GM18868 (cell line): ENCODE measurements at regions not wholly inside any gene's neighbourhood (a gene's known extent, or its start where the extent isn't known, plus 50 kb on each side); places are given as distances from the start of the nearest gene placed in this dataset.
A peak's percentile ranks its signal among the peaks of the same experiment; 100 is the strongest.

Source experiments
- ATAC-seq: cut with Tn5 transposase; IDR thresholded peaks from one replicate; pipeline ENCODE4 v1.9.1; 2021; ENCODE audit warnings: mild to moderate bottlenecking, moderate library complexity; ENCODE audit not compliant: unreplicated experiment

DNA sequence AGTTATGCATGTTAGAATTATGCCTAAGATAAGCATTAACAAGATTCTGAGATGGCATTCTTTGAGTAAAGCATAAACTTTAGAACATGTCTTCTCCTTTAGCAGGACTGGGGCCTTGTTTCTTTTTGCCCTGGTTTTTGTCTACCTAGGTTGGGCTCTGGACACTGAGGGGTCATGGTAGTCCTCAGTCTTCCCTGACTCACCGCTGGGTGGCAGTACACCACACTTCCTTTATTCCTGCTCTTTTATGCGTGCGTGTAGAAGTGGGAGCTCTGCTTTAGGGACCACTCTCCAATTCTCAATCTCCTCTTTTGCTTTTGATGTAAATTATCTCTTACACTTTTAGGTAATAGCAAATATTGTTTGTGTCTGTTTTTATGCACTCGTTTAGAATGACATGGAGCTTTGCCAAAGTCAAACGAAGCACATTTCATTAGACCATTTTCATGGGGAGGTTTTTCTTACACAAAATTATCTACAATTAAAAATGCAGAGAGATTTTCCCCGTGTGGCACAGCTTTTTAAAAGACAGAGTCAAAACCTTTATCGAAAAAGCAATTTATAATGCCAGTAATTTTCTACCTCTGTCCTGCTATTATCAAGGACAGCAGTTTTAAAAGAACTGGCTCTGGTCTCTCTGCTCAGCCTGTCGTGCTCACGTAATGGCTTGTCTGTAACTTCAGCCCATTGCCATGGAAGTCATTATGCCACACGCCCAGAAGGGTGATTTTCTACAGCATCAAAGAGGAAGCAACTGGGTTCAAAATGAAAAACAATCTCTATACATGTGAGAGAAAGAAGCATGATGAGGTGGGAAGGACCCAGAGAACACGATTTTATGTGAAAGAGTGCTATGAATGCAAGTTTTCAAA, 413.9 kb downstream of the COG6 start:
- peak; percentile 49 for ATAC-seq

- ATAC-seq = no peak
These were observed 414.9 kb downstream of the COG6 start for GRCh38 chr13:40070357-40070756.

GRCh38 chr13:40072663-40073120, 417.2 kb downstream of the COG6 start:
- no peak for ATAC-seq

DNA sequence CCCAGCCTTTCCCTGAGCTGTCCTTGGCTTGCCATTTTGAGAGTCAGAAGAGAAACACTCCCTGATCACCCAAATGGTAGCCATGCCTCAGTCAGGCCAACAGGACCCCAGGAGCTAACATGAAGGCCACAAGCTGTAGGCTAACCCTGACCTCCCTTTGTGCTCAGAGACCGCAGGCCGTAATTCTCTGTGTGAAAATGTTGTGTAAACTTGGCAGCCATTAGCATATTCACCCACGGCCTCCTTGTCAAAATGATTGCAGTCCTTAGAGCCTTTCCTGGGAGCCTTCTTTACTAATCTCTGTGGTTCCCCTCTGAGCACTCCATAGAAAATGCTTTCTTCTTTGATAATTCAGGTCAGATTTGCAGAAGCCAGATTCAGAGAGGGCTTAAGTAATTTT, 418.9 kb downstream of the COG6 start:
- ATAC-seq = no peak

DNA sequence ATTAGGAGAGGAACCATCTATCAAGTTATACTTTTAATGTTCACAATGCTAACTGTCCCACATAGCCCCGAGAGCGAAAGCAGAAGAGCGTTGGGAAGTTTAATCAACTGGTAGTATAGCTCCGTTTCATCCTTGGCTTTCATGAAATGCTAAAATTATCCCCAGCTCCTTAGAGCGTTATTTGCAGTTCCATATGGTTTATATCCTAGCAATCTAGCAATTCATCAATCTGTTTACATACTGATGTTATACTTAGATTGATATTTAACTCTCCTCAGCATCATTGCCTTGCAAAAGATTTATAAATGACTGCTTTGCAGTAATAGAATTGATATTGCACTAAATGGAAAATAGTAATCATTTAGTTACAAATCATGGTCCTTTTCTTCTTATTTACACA, 419.8 kb downstream of the COG6 start:
- no peak for ATAC-seq

DNA sequence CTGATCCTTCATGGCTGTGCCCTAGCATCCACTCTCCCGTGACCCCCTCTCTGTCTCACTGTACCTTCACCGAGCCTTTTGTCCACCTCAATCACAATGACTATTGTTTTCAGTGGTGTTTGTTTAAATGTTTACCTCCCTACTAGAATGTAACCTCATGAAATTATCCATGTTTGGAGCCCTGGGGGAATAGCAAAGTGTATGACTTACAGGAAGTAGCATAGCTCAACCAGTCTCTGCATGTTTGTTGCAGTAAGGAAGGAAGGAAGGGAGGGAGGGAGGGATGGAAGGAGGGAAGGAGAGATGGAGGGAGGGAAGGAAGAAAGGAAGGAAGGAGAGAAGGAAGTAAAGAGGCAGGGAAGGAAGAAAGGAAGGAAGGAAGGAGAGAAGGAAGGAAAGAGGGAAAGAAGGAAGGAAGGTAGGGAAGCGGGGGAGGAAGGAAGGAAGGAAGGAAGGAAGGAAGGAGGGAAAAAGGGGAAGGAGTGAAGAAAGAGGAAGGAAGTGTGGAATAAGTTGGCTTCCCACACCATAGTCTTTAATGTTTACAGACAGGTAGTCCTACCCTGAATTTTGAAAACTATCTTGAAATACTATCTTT, 421.4 kb downstream of the COG6 start:
- ATAC-seq = no peak

- no peak for ATAC-seq
These were observed 422.1 kb downstream of the COG6 start for GRCh38 chr13:40077396-40078027.

DNA sequence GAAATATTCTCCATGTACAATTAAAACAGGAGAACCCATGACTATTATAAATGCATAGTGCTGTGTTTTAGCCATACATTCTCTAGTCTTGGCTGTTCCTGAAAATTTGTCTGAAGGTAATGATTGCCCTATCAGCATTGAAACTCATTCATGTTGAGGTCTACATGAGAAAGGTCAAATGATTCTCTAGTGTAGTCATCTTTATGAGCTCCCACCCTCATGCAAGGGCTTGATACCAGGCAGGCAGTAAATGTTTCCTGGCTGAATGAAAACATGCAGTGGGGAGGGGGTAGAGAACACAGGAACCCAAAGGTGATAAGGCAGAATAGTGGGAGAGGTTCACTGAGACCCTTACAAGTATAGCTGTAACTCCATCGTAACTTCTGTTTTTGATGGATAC, 424.3 kb downstream of the COG6 start:
- no peak for ATAC-seq

DNA sequence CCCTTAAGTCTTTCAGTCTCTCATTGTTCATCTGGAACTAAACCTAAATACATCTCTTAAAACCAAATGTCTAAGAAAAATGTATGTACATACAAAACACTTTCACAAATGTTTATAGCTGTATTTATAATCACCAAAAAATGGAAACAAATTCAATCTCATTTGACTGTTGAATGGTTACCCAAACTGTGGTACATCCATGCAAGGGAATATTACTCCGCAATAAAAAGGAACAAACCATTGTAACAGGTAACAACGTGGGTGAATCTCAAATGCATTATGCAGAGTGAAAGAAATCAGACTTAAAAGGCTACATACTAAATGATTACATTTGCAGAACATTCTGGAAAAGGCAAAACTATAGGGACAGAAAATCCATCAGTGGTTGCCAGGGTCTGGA, 425.2 kb downstream of the COG6 start:
- no peak for ATAC-seq

- no peak for ATAC-seq
These were observed 427.2 kb downstream of the COG6 start for GRCh38 chr13:40082639-40083038.

DNA sequence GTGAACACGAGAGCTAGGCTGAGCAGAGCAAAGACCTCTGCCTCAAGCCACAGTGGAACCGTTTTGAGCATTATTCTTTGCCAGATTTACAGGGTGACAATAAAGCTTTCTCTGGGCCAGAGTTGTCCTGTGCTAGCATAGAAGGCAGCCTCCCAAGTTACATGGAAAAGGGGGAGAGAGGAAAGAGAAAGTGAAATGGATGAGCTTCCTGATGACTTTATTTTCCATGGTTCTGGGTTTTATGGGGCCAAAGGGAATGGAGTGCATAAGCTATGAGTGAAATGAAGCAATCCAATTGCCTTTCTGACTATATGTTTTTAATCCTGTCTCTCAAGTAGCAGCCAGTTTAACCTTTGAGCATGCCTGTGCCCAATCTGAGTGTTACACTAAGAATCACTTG, 428.4 kb downstream of the COG6 start:
- no peak for ATAC-seq

DNA sequence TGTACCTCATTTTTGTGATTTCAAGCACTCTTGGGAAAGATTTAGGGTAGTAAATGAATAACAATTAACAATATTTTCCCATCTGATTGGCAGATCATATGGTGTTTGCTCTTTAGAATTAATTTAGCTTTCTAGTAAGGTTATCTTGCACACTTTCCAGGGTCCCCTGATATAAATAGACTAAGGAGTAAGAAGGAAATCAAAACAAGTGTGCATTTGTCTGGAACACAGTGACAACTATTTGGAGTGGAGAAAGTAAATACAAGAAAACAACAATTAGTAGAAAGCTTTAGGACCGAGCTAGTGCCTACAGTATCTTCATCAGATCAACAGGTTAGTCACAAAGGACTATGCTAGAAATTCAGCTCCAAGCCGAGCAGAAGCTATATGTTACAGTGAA, 429.5 kb downstream of the COG6 start:
- no peak for ATAC-seq

GRCh38 chr13:40087091-40088002, 431.9 kb downstream of the COG6 start:
- no peak for ATAC-seq

- ATAC-seq = no peak
These were observed 438.6 kb downstream of the COG6 start for GRCh38 chr13:40094056-40094455.

DNA sequence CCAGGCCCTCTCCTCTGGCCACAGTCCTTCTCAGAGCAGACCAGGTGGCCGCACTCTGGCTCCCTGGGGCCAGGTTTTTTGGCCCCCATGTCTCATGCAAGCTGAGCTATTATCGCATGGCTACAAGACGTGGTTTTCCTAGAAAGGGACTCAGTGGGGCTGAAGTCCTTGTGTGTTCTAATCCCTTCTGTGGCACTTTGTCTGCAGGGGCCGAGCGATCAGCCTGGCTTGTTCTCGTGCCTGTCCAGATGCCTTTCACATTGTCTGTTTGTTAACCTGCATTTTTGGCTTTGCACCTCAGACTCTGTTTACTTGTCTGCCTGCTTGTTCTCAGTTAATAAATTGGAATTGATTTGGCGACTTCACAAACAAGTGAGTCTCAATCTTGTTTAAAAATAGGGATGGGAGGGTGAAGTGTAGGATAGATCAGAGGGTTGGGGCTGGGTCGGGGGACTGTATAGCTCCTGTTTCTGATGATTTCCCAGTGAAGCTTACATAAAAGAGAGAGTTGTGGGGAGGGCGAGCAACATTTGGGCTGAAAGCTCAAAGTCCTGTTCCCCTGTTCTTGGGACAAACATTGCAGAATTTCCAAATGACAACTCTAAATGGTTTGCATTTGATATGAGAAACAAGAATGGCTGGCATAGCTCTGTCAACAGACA, 440.4 kb downstream of the COG6 start:
- ATAC-seq = no peak

DNA sequence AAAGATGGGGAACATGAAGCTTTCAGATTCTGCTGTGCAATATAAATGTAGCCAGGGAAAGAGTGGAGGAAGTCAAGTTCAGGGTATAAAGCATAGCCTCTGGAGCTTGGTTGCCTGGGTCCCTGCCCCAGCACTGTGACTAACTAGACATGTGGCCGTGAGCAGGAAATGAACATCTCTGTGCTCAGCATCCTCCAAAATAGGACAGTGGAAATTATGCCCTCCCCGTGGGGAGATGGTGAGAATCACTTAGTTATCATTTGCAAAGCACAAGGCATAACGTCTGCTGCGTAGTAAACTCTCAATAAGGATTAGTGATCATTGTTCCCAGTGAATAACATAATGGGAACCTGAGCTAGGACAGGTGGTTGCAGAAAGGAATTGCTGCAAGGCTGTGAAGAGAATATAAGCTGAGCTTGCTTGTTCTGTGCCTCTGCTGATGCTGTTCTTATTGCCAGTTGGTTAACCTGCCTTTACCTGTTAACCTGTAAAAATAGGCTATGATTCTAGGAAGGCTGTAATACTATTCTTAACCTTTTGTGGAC, 441.0 kb downstream of the COG6 start:
- no peak for ATAC-seq

DNA sequence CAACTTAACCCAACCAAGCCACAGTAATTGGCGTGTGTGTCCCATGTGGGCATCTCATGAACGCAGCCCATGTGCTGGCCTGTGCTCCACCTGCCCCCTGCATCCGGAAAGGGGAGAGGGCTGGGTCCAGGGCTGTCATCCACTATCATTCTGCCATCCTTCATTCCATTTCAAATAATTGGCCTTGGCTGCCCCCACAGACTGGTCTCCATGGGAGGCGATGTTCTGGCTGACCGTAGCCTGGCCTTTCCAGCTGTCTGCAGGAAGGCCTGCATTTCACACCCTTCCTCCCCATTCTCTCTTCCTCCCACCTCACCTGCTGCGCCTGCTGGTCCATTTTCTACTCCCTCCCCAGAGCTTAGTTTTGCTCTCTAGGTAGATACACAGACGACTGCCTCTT, 442.8 kb downstream of the COG6 start:
- no peak for ATAC-seq

GRCh38 chr13:40101708-40102359, 446.4 kb downstream of the COG6 start:
- ATAC-seq = peak; percentile 91

- ATAC-seq = peak; percentile 21
These were observed 446.9 kb downstream of the COG6 start for GRCh38 chr13:40102360-40102727.

DNA sequence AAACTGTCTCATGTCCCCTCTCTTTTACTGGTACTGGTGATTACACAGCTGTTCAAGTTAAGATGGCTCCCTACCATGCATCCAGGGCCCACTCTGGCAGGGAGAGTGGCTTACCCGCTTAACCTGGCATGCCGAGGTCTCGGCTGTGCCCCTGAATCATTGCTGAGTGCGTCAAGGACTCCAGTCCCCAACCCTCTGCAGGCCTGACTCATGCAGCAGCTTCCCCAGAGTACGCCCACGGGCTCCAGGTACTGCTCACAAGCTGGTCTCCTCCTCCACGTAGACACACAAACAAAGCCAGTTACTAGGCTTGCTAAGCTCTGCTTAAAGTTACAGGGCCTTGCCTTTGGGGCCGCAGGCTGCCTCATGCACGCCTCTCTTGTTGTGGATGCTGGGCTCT, 447.4 kb downstream of the COG6 start:
- peak; percentile 39 for ATAC-seq
